Thoracic aorta (tissue), 2 donors: ENCODE measurements at regions not wholly inside any gene's neighbourhood (a gene's known extent, or its start where the extent isn't known, plus 50 kb on each side); places are given as distances from the start of the nearest gene placed in this dataset.
"Not testable (repeated sequence)": the region's sequence is repeated elsewhere in the genome, so short reads cannot be mapped to it uniquely, and the experiment has no call there.

Source experiments
- ATAC-seq: fragments of 150-250 bp; one replicate; pipeline ENCODE4 v1.8.0; 2017; ENCODE audit warnings: low read depth; ENCODE audit not compliant: insufficient number of reproducible peaks, low FRiP score
- DNase-seq: peaks from one replicate; pipeline ENCODE4 v3.0.0-alpha.2; 2020; ENCODE audit warnings: low spot score
- H3K27ac ChIP-seq, 2 donors: fragments of 200-600 bp; sonication (generic); 1 replicate in 1 of 2; 2 replicates in 1 of 2; pipeline ENCODE4 v1.5.1; 2016; ENCODE audit warnings: mild to moderate bottlenecking in 2 of 2, moderate library complexity in 2 of 2
- H3K27me3 ChIP-seq: fragments of 200-600 bp; sonication (generic); replicated peaks from 2 replicates; pipeline ENCODE4 v1.6.0; 2016; ENCODE audit warnings: mild to moderate bottlenecking; ENCODE audit not compliant: insufficient read depth
- H3K36me3 ChIP-seq: fragments of 200-600 bp; sonication (generic); one replicate; pipeline ENCODE4 v1.5.1; 2016
- H3K4me1 ChIP-seq, 2 donors: fragments of 200-600 bp; sonication (generic); 1 replicate in 1 of 2; 2 replicates in 1 of 2; pipeline versions ENCODE4 v1.5.1 to v1.6.0; 2016; ENCODE audit warnings: low read depth in 2 of 2, mild to moderate bottlenecking in 1 of 2; ENCODE audit not compliant: control insufficient read depth in 1 of 2
- H3K4me3 ChIP-seq: fragments of 200-600 bp; sonication (generic); 2 replicates; pipeline ENCODE4 v1.5.1; 2016; ENCODE audit warnings: mild to moderate bottlenecking
- H3K9me3 ChIP-seq: fragments of 200-600 bp; sonication (generic); 2 replicates; pipeline ENCODE4 v1.5.1; 2016
- CTCF ChIP-seq: fragments of 200-600 bp; sonication (generic); IDR thresholded peaks from one replicate; pipeline ENCODE4 v1.5.1; 2019; ENCODE audit warnings: antibody characterized with exemption

- no peak for DNase-seq
- H3K9me3 ChIP-seq = no peaks in the 10 kb centered on the region
- H3K36me3 ChIP-seq = no peaks in the 10 kb centered on the region
- no peak for TF ChIP-seq CTCF
- no peak overlapping the region for H3K27ac ChIP-seq
- no peak overlapping the region for H3K4me3 ChIP-seq
- H3K27me3 ChIP-seq = no peaks in the 10 kb centered on the region
- no peak for ATAC-seq
- no peaks in the 10 kb centered on the region for H3K4me1 ChIP-seq
Measured at GRCh38 chr7:153190986-153191385, 431.4 kb downstream of the ACTR3B start.

GRCh38 chr7:153193144-153193595 lies 433.6 kb downstream of the ACTR3B start:
- H3K4me3 ChIP-seq = no peak overlapping the region
- H3K27ac ChIP-seq = no peak overlapping the region
- DNase-seq = no peak

GRCh38 chr7:153217032-153217431 lies 457.5 kb downstream of the ACTR3B start:
- H3K9me3 ChIP-seq = no peaks in the 10 kb centered on the region
- no peak for TF ChIP-seq CTCF
- no peaks in the 10 kb centered on the region for H3K4me1 ChIP-seq
- H3K36me3 ChIP-seq = no peaks in the 10 kb centered on the region
- no peaks in the 10 kb centered on the region for H3K27me3 ChIP-seq
- DNase-seq (no peak), ATAC-seq (no peak)
- no peak overlapping the region for H3K27ac ChIP-seq
- no peak overlapping the region for H3K4me3 ChIP-seq

More at GRCh38 chr7:153193144-153193595, 433.6 kb downstream of the ACTR3B start:
- Histone ChIP-seq H3K9me3 (no peaks in the 10 kb centered on the region), H3K27me3 (no peaks in the 10 kb centered on the region), H3K36me3 (no peaks in the 10 kb centered on the region), H3K4me1 (no peaks in the 10 kb centered on the region)
- TF ChIP-seq CTCF = no peak
- ATAC-seq = no peak

DNA sequence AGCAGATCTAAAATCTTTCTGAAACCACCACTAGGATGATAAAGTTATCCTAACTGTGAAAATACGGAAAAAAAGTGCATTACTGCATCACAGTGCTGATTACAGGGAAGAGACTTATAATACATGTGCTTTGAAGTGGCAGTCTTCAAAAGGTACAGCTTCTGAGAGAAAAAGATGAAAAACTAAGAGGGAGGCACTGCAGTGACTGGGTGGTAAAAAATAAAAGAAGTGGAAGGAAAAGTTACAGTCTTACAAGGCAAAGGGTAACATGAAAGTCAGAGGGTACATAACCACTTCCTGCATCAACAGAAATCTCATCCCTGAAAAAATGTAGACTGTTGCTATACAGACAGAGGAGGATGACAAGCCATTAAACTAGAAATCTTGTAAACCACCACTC lies 465.3 kb downstream of the ACTR3B start:
- no peaks in the 10 kb centered on the region for H3K36me3 ChIP-seq
- ATAC-seq = no peak
- H3K9me3 ChIP-seq = peaks cover 7% of the 10 kb centered on the region
- no peaks in the 10 kb centered on the region for H3K4me1 ChIP-seq
- H3K4me3 ChIP-seq = no peak overlapping the region
- H3K27ac ChIP-seq = no peak overlapping the region
- TF ChIP-seq CTCF = no peak
- H3K27me3 ChIP-seq = no peaks in the 10 kb centered on the region
- no peak for DNase-seq

- not testable (repeated sequence) for H3K36me3 ChIP-seq, H3K27ac ChIP-seq, DNase-seq, H3K9me3 ChIP-seq, ATAC-seq, H3K4me3 ChIP-seq, H3K4me1 ChIP-seq, H3K27me3 ChIP-seq
Measured at GRCh38 chr7:153245136-153245535, 485.6 kb downstream of the ACTR3B start.

- H3K4me3 ChIP-seq = no peak overlapping the region
- no peaks in the 10 kb centered on the region for H3K9me3 ChIP-seq
- no peaks in the 10 kb centered on the region for H3K36me3 ChIP-seq
- no peaks in the 10 kb centered on the region for H3K4me1 ChIP-seq
- no peak for DNase-seq
- no peaks in the 10 kb centered on the region for H3K27me3 ChIP-seq
- no peak overlapping the region for H3K27ac ChIP-seq
- no peak for TF ChIP-seq CTCF
- ATAC-seq = no peak
Measured at GRCh38 chr7:153245809-153246208, 486.3 kb downstream of the ACTR3B start.
